AG04449 (cell line): ENCODE measurements at regions not wholly inside any gene's neighbourhood (a gene's known extent, or its start where the extent isn't known, plus 50 kb on each side); places are given as distances from the start of the nearest gene placed in this dataset.

Experiments
- CTCF ChIA-PET: fragments of 350-600 bp; formaldehyde crosslinking; extraction: SDS; loops from one replicate; lab custom pipeline; 2021; ENCODE audit warnings: antibody characterized with exemption; lab: Yijun Ruan, JAX
- POLR2A ChIA-PET: fragments of 400-600, 350-600 bp; formaldehyde crosslinking; extraction: SDS; loops from one replicate; lab custom pipeline; 2020; ENCODE audit warnings: antibody characterized with exemption, inconsistent platforms; lab: Yijun Ruan, JAX
- DNase-seq: peaks from one replicate; pipeline ENCODE4 v3.0.0-alpha.2; 2010; ENCODE audit warnings: low read depth, low spot score
- H3K4me3 ChIP-seq: 2 replicates; pipeline ENCODE4 v1.5.1; 2011; ENCODE audit warnings: low read depth, mild to moderate bottlenecking, control low read depth, low read length
- TF ChIP-seq, protein P1 (sequence below): IDR thresholded peaks from one replicate; pipeline ENCODE4 v1.5.1; 2011; ENCODE audit warnings: mild to moderate bottlenecking, moderate library complexity, low read length, control low read depth, inconsistent platforms; ENCODE audit not compliant: insufficient read depth; ENCODE audit errors: missing control alignments

DNA sequence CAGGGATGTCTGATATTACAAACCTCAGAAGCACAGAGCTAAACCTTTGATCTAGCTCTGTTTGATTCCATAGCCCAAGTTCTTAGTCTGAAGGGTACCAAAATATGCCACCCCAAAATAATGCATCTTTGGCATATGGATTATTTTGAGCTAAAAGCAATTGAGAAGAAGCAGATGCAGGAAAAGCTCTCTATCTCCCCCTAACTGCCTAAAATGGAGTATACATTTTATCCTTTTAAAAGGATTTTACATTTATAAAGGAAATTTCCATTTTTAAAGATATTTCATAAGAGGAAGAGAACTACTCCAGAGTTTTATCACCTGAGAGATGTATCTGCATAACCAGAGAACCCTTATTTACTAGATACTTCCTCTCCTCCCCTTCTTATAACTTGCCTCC is 158.7 kb downstream of the ZNF674 start:
- ChIA-PET POLR2A (no interaction called here), CTCF (interaction anchor here (0.6 to 2.1 kb wide), 5 partner anchors 10 to 584 kb away, joined by 3 to 9 read pairs (median 3); no protein-coding TSS in a partner anchor)
- TF ChIP-seq, protein P1, sequence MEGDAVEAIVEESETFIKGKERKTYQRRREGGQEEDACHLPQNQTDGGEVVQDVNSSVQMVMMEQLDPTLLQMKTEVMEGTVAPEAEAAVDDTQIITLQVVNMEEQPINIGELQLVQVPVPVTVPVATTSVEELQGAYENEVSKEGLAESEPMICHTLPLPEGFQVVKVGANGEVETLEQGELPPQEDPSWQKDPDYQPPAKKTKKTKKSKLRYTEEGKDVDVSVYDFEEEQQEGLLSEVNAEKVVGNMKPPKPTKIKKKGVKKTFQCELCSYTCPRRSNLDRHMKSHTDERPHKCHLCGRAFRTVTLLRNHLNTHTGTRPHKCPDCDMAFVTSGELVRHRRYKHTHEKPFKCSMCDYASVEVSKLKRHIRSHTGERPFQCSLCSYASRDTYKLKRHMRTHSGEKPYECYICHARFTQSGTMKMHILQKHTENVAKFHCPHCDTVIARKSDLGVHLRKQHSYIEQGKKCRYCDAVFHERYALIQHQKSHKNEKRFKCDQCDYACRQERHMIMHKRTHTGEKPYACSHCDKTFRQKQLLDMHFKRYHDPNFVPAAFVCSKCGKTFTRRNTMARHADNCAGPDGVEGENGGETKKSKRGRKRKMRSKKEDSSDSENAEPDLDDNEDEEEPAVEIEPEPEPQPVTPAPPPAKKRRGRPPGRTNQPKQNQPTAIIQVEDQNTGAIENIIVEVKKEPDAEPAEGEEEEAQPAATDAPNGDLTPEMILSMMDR, result no peak
- H3K4me3 ChIP-seq, result no peak overlapping the region
- DNase-seq, result no peak

DNA sequence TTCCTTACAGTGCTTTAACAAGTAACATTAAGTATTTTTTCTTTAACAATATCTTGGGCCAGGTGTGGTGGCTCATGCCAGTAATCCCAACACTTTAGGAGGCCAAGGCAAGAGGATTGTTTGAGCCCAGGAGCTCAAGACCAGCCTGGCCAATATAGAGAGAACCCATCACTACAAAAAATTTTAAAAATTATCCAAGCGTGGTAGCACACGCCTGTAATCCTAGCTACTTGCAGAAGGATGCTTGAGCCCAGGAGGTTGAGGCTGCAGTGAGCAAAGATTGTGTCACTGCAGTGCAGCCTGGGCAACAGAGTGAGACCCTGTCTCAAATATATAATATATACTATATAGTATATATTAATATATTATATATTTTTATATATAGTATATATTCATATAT is 162.2 kb downstream of the ZNF674 start:
- TF ChIP-seq, protein P1, result no peak
- no peak for DNase-seq
- CTCF ChIA-PET, result no interaction called here
- no peak overlapping the region for H3K4me3 ChIP-seq
- POLR2A ChIA-PET, result no interaction called here

DNA sequence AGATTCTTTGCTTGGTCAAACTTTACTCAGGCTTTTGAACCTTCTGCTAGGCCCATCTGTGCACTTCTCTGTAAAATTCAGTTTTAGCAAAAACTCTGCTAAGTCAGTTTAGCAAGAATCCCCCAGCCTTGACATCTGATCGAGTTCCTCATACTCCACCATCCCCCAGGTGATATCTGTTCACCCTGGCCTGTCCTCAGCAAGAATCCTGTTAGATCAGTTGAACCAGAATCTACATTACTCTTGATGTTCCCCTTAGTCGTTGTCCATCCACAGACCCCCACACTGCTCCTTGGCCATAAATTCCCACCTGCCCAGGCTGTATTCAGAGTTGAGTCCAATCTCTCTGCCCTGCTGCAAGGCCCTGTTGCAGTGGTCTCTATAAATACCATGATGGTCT is 162.6 kb downstream of the ZNF674 start:
- TF ChIP-seq, protein P1, result no peak
- POLR2A ChIA-PET, result no interaction called here
- no peak overlapping the region for H3K4me3 ChIP-seq
- CTCF ChIA-PET, result interaction anchor here (1.6 kb wide), 1 partner anchor 25 kb away, joined by 6 read pairs; no protein-coding TSS in a partner anchor
- DNase-seq, result no peak

DNA sequence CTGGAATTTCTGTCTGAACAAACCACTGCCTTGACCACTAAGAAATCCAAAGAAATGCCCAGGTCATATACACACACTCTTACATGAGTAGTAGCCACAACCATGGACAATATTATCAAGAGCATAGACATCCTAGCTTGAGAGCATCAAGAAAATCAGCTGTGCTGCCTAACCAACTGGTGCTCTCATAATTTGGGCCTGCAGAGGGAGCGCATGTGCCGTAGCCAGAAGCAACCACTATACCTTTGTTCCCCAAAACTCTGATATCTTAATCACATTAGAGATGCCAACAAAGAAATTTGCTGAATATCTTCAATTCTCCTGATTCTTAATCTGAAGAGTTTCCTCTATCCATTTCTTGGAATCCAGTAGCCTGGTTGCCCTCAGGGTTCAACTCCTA is 163.6 kb downstream of the ZNF674 start:
- ChIA-PET CTCF (interaction anchor here (1.6 kb wide), 1 partner anchor 26 kb away, joined by 6 read pairs; no protein-coding TSS in a partner anchor), POLR2A (no interaction called here)
- H3K4me3 ChIP-seq, result no peak overlapping the region
- TF ChIP-seq, protein P1, result peak; percentile 46
- DNase-seq, result no peak

DNA sequence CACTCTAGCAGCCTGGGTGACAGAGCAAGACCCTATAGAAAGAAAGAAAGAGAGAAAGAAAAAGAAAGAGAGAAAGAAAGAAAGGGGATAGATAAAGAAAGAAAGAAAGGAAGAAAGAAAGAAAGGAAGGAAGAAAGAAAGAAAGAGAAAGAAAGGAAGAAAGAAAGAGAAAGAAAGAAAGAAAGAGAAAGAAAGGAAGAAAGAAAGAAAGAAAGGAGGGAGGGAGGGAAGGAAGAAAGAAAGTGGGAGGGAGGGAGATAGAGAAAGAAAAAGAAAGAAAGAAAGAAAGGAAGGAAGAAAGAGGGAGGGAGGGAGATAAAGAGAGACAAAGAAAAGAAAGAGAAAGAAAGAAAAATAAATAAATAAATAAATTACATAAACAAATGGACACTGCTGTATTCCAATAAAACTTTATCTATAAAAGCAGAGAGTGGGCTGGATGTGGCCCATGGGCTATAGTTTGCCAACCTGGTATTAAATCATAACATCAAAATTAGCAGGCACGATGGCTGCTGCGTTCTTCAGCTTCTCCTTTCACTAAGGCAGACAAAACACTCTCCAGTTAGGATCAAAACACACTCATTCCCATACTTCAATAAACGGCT is 165.0 kb downstream of the ZNF674 start:
- ChIA-PET CTCF (interaction anchor here (1.0 kb wide), 1 partner anchor 28 kb away, joined by 5 read pairs; no protein-coding TSS in a partner anchor), POLR2A (no interaction called here)
- TF ChIP-seq, protein P1, result no peak
- DNase-seq, result no peak
- H3K4me3 ChIP-seq, result no peak overlapping the region

DNA sequence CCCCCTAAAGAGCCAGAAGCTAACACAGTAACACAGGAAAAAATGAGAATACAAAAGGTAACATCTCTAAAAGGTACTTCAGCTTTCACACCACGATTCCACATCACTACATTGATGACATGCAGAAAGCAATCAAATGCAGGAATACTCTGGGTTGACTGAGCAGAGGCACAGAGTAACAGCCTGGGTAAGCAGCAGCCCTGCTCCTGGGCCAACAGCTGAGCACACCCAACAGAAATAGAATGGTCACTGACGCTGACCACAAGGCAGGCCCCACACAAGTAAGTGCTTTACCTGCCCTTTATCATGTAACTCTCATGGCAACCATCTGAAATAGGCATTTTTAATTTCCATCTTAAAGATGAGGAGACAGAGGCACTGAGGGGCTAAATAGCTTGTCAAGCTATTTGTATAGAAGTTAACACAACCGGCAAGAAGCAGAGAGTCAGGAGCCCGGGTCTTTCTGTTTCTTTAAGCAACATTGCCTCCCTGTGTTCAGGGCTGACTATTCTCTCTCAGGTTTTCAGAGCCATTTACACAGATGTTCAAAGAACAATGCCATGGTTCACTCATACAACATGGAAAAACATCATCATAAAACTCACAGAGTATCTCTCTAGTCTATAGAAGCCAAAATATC is 168.9 kb downstream of the ZNF674 start:
- no peak overlapping the region for H3K4me3 ChIP-seq
- ChIA-PET CTCF (interaction anchor here (0.7 to 1.8 kb wide), 18 partner anchors 10 to 1189 kb away, joined by 3 to 9 read pairs (median 4); no protein-coding TSS in a partner anchor), POLR2A (no interaction called here)
- DNase-seq, result no peak
- TF ChIP-seq, protein P1, result peak; percentile 29
